ENCODE measurements at regions not wholly inside any gene's neighbourhood (a gene's known extent, or its start where the extent isn't known, plus 50 kb on each side); places are given as distances from the start of the nearest gene placed in this dataset.

- Histone ChIP-seq H3K9me2 (replicated peaks; ENCODE audit: low read length) (no peaks in the 10 kb centered on the region), H3K9ac (ENCODE audit: low read length) (no peak overlapping the region), H3K9me3 (ENCODE audit: low read length) (no peaks in the 10 kb centered on the region), H3K36me3 (ENCODE audit: low read depth, low read length) (no peaks in the 10 kb centered on the region), H3K27me3 (ENCODE audit: low read length) (no peaks in the 10 kb centered on the region), H3K79me2 (ENCODE audit: low read length) (no peaks in the 10 kb centered on the region), H3K4me2 (ENCODE audit: low read length) (no peak overlapping the region), H3K4me3 (ENCODE audit: low read length) (no peak overlapping the region), H3F3A (ENCODE audit: low read length, unreplicated experiment) (no peaks in the 10 kb centered on the region), H3K4me1 (ENCODE audit: insufficient read depth, low read length) (peaks cover 8% of the 10 kb centered on the region; the same call in 1 of the 2 replicates), H4K20me1 (ENCODE audit: low read length) (no peaks in the 10 kb centered on the region), H2AFZ (ENCODE audit: low read length) (no peak overlapping the region), H3K27ac (ENCODE audit: low read length) (no peak overlapping the region)
- intact Hi-C loops (cut with micrococcal nuclease): no loop called here
- BruUV-seq (replicated peaks): no TSS peak
- DNase-seq: no peak
- ChIA-PET POLR2A (ENCODE audit: unreplicated experiment) (no interaction called here), CTCF (no interaction called here)
- no peak for TF ChIP-seq EZH2phosphoT487 (IDR thresholded peaks at IDR 0.05; ENCODE audit: borderline replicate concordance, low read length)
- TF ChIP-seq EZH2 (IDR thresholded peaks at IDR 0.05; ENCODE audit: low read length, unreplicated experiment): no peak
- no peak for TF ChIP-seq CTCF (conservative IDR thresholded peaks at IDR 0.05; ENCODE audit: low read depth, low read length)
- no peak for ATAC-seq
Observed at GRCh38 chr5:175281257-175281656, 162.7 kb downstream of the DRD1 start.

- no peak overlapping the region for H2AFZ ChIP-seq (ENCODE audit: low read length)
- DNase-seq: no peak
- 0 out of 2 replicates have a peak, but pooled peaks cover under 1% of the 10 kb centered on the region for H3K4me1 ChIP-seq (ENCODE audit: insufficient read depth, low read length)
- no peak overlapping the region for H3K4me2 ChIP-seq (ENCODE audit: low read length)
- intact Hi-C loops (cut with micrococcal nuclease): no loop called here
- H3F3A ChIP-seq (ENCODE audit: low read length, unreplicated experiment): no peaks in the 10 kb centered on the region
- H3K27me3 ChIP-seq (ENCODE audit: low read length): 0 out of 2 replicates have a peak, but pooled peaks cover 5% of the 10 kb centered on the region
- no peaks in the 10 kb centered on the region for H3K9me3 ChIP-seq (ENCODE audit: low read length)
- TF ChIP-seq EZH2phosphoT487 (IDR thresholded peaks at IDR 0.05; ENCODE audit: borderline replicate concordance, low read length): no peak
- no peak for TF ChIP-seq EZH2 (IDR thresholded peaks at IDR 0.05; ENCODE audit: low read length, unreplicated experiment)
- TF ChIP-seq CTCF (conservative IDR thresholded peaks at IDR 0.05; ENCODE audit: low read depth, low read length): no peak
- no peak overlapping the region for H3K27ac ChIP-seq (ENCODE audit: low read length)
- BruUV-seq (replicated peaks): no TSS peak
- no peaks in the 10 kb centered on the region for H3K79me2 ChIP-seq (ENCODE audit: low read length)
- no peaks in the 10 kb centered on the region for H4K20me1 ChIP-seq (ENCODE audit: low read length)
- no peaks in the 10 kb centered on the region for H3K36me3 ChIP-seq (ENCODE audit: low read depth, low read length)
- ChIA-PET POLR2A (ENCODE audit: unreplicated experiment) (no interaction called here), CTCF (no interaction called here)
- no peaks in the 10 kb centered on the region for H3K9me2 ChIP-seq (replicated peaks; ENCODE audit: low read length)
- no peak for ATAC-seq
- no peak overlapping the region for H3K9ac ChIP-seq (ENCODE audit: low read length)
- no peak overlapping the region for H3K4me3 ChIP-seq (ENCODE audit: low read length)
Observed at GRCh38 chr5:175279506-175279905, 164.5 kb downstream of the DRD1 start.

GRCh38 chr5:175275748-175276147 lies 168.2 kb downstream of the DRD1 start:
- Histone ChIP-seq H3K79me2 (ENCODE audit: low read length) (no peaks in the 10 kb centered on the region), H3K4me2 (ENCODE audit: low read length) (no peak overlapping the region), H4K20me1 (ENCODE audit: low read length) (no peaks in the 10 kb centered on the region), H3K4me3 (ENCODE audit: low read length) (no peak overlapping the region), H3K9me2 (replicated peaks; ENCODE audit: low read length) (no peaks in the 10 kb centered on the region), H3K9me3 (ENCODE audit: low read length) (no peaks in the 10 kb centered on the region), H3K4me1 (ENCODE audit: insufficient read depth, low read length) (no peaks in the 10 kb centered on the region), H2AFZ (ENCODE audit: low read length) (no peak overlapping the region), H3K9ac (ENCODE audit: low read length) (no peak overlapping the region), H3F3A (ENCODE audit: low read length, unreplicated experiment) (no peaks in the 10 kb centered on the region), H3K27ac (ENCODE audit: low read length) (no peak overlapping the region), H3K27me3 (ENCODE audit: low read length) (0 out of 2 replicates have a peak, but pooled peaks cover 5% of the 10 kb centered on the region), H3K36me3 (ENCODE audit: low read depth, low read length) (no peaks in the 10 kb centered on the region)
- no peak for ATAC-seq
- CTCF ChIA-PET: no interaction called here
- no peak for TF ChIP-seq CTCF (conservative IDR thresholded peaks at IDR 0.05; ENCODE audit: low read depth, low read length)
- no peak for TF ChIP-seq EZH2 (IDR thresholded peaks at IDR 0.05; ENCODE audit: low read length, unreplicated experiment)
- TF ChIP-seq EZH2phosphoT487 (IDR thresholded peaks at IDR 0.05; ENCODE audit: borderline replicate concordance, low read length): no peak
- intact Hi-C loops (cut with micrococcal nuclease): no loop called here
- BruUV-seq (replicated peaks): no TSS peak
- POLR2A ChIA-PET (ENCODE audit: unreplicated experiment): no interaction called here
- DNase-seq: no peak
